Ramos (cell line): ENCODE measurements at regions not wholly inside any gene's neighbourhood (a gene's known extent, or its start where the extent isn't known, plus 50 kb on each side); places are given as distances from the start of the nearest gene placed in this dataset.

Experiments
- in situ Hi-C: fragments of 300-500 bp; cut with MboI; formaldehyde crosslinking; loops from one replicate; pipeline ENCODE4 v1.14.3; 2022; ENCODE audit warnings: low sequenced_read_pairs; ENCODE audit not compliant: unreplicated experiment

GRCh38 chr13:50699874-50700663 is 143.4 kb downstream of the DLEU7 start:
- in situ Hi-C loops = no loop called here

GRCh38 chr13:50700664-50701305 is 142.7 kb downstream of the DLEU7 start:
- in situ Hi-C loops = no loop called here

- in situ Hi-C loops = no loop called here
These were observed 142.0 kb downstream of the DLEU7 start for GRCh38 chr13:50701469-50701868.

- in situ Hi-C loops = no loop called here
These were observed 137.0 kb downstream of the DLEU7 start for GRCh38 chr13:50706505-50706904.

GRCh38 chr13:50707628-50708027 is 135.9 kb downstream of the DLEU7 start:
- in situ Hi-C loops = no loop called here

GRCh38 chr13:50708461-50708860 is 135.0 kb downstream of the DLEU7 start:
- in situ Hi-C loops = no loop called here

GRCh38 chr13:50709058-50709457 is 134.4 kb downstream of the DLEU7 start:
- in situ Hi-C loops = no loop called here

- in situ Hi-C loops = no loop called here
These were observed 132.2 kb downstream of the DLEU7 start for GRCh38 chr13:50711131-50711815.

- in situ Hi-C loops = no loop called here
These were observed 131.5 kb downstream of the DLEU7 start for GRCh38 chr13:50711996-50712395.

- in situ Hi-C loops = no loop called here
These were observed 131.0 kb downstream of the DLEU7 start for GRCh38 chr13:50712456-50712855.

- in situ Hi-C loops = no loop called here
These were observed 130.6 kb downstream of the DLEU7 start for GRCh38 chr13:50712881-50713280.

GRCh38 chr13:50713523-50714248 is 129.8 kb downstream of the DLEU7 start:
- in situ Hi-C loops = no loop called here

- in situ Hi-C loops = no loop called here
These were observed 128.6 kb downstream of the DLEU7 start for GRCh38 chr13:50714891-50715290.

GRCh38 chr13:50715402-50716146 is 127.9 kb downstream of the DLEU7 start:
- in situ Hi-C loops = no loop called here

GRCh38 chr13:50720861-50721671 is 122.4 kb downstream of the DLEU7 start:
- in situ Hi-C loops = no loop called here

GRCh38 chr13:50721672-50721992 is 121.9 kb downstream of the DLEU7 start:
- in situ Hi-C loops = no loop called here

- in situ Hi-C loops = no loop called here
These were observed 120.9 kb downstream of the DLEU7 start for GRCh38 chr13:50722440-50723125.

GRCh38 chr13:50724438-50724837 is 119.1 kb downstream of the DLEU7 start:
- in situ Hi-C loops = no loop called here

- in situ Hi-C loops = no loop called here
These were observed 118.6 kb downstream of the DLEU7 start for GRCh38 chr13:50724913-50725312.
